HL-60 (cell line): ENCODE measurements at regions not wholly inside any gene's neighbourhood (a gene's known extent, or its start where the extent isn't known, plus 50 kb on each side); places are given as distances from the start of the nearest gene placed in this dataset.

Experiments used
- POLR2AphosphoS5 ChIP-seq: IDR thresholded peaks from 2 replicates; pipeline ENCODE4 v1.6.1; 2012; ENCODE audit warnings: low read depth
- TF ChIP-seq, protein P1 (sequence below): IDR thresholded peaks from one replicate; pipeline ENCODE4 v1.5.1; 2011; ENCODE audit warnings: low read length, control low read depth, inconsistent platforms; ENCODE audit not compliant: insufficient read depth
- TF ChIP-seq, protein P2 (sequence below): IDR thresholded peaks from 2 replicates; pipeline ENCODE4 v1.6.1; 2012; ENCODE audit warnings: low read depth; ENCODE audit not compliant: insufficient replicate concordance

DNA sequence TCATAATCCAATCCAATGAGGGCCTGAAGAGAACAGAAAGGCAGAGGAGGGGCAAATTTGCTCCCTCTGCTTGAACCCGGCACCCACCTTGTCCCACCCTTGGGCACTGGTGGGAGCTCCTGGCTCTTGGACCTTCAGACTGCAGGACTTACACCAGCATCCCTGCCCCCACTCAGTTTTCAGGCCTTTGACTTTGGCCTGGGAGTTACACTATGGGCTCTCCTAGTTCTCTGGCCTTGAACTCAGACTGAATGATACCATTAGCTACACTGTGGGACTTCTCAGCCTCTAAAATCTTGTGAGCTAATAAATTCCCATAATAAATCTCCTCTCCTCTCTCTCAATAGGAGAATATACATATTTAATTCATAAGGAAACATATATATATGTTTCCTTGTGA is 114.4 kb downstream of the AHR start:
- TF ChIP-seq, protein P1, sequence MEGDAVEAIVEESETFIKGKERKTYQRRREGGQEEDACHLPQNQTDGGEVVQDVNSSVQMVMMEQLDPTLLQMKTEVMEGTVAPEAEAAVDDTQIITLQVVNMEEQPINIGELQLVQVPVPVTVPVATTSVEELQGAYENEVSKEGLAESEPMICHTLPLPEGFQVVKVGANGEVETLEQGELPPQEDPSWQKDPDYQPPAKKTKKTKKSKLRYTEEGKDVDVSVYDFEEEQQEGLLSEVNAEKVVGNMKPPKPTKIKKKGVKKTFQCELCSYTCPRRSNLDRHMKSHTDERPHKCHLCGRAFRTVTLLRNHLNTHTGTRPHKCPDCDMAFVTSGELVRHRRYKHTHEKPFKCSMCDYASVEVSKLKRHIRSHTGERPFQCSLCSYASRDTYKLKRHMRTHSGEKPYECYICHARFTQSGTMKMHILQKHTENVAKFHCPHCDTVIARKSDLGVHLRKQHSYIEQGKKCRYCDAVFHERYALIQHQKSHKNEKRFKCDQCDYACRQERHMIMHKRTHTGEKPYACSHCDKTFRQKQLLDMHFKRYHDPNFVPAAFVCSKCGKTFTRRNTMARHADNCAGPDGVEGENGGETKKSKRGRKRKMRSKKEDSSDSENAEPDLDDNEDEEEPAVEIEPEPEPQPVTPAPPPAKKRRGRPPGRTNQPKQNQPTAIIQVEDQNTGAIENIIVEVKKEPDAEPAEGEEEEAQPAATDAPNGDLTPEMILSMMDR = no peak
- TF ChIP-seq POLR2AphosphoS5 = no peak
- TF ChIP-seq, protein P2, sequence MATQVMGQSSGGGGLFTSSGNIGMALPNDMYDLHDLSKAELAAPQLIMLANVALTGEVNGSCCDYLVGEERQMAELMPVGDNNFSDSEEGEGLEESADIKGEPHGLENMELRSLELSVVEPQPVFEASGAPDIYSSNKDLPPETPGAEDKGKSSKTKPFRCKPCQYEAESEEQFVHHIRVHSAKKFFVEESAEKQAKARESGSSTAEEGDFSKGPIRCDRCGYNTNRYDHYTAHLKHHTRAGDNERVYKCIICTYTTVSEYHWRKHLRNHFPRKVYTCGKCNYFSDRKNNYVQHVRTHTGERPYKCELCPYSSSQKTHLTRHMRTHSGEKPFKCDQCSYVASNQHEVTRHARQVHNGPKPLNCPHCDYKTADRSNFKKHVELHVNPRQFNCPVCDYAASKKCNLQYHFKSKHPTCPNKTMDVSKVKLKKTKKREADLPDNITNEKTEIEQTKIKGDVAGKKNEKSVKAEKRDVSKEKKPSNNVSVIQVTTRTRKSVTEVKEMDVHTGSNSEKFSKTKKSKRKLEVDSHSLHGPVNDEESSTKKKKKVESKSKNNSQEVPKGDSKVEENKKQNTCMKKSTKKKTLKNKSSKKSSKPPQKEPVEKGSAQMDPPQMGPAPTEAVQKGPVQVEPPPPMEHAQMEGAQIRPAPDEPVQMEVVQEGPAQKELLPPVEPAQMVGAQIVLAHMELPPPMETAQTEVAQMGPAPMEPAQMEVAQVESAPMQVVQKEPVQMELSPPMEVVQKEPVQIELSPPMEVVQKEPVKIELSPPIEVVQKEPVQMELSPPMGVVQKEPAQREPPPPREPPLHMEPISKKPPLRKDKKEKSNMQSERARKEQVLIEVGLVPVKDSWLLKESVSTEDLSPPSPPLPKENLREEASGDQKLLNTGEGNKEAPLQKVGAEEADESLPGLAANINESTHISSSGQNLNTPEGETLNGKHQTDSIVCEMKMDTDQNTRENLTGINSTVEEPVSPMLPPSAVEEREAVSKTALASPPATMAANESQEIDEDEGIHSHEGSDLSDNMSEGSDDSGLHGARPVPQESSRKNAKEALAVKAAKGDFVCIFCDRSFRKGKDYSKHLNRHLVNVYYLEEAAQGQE = no peak
